Progenitor cell of endocrine pancreas (in vitro differentiated cells): ENCODE measurements at regions not wholly inside any gene's neighbourhood (a gene's known extent, or its start where the extent isn't known, plus 50 kb on each side); places are given as distances from the start of the nearest gene placed in this dataset.

Experiments
- DNase-seq: peaks from one replicate; pipeline ENCODE4 v3.0.0; 2021; ENCODE audit warnings: low spot score; ENCODE audit not compliant: unreplicated experiment
- H3K27ac Mint-ChIP-seq: 2 replicates; pipeline ENCODE4 v1.8.0; 2021; ENCODE audit warnings: mild to moderate bottlenecking, moderate library complexity, mixed read lengths
- H3K27me3 Mint-ChIP-seq: 2 replicates; pipeline ENCODE4 v1.8.0; 2021; ENCODE audit warnings: mixed read lengths
- H3K36me3 Mint-ChIP-seq: 2 replicates; pipeline ENCODE4 v1.8.0; 2022; ENCODE audit warnings: mixed read lengths; ENCODE audit not compliant: insufficient read depth
- H3K4me1 Mint-ChIP-seq: 2 replicates; pipeline ENCODE4 v1.8.0; 2021; ENCODE audit warnings: low read depth, mixed read lengths
- H3K4me3 Mint-ChIP-seq: 2 replicates; pipeline ENCODE4 v1.8.0; 2021; ENCODE audit warnings: low read depth, mild to moderate bottlenecking, moderate library complexity, mixed read lengths
- H3K9me3 Mint-ChIP-seq: 2 replicates; pipeline ENCODE4 v1.8.0; 2021; ENCODE audit warnings: low read depth, mixed read lengths
- CTCF ChIP-seq: fragments of 200-600 bp; sonication (generic); IDR thresholded peaks from one replicate; pipeline ENCODE4 v1.5.0; 2021; ENCODE audit warnings: antibody characterized with exemption, mild to moderate bottlenecking; ENCODE audit not compliant: unreplicated experiment

GRCh38 chr17:77792626-77793025 is 165.9 kb upstream of the TNRC6C start:
- DNase-seq, result no peak
- no peak overlapping the region for H3K27ac Mint-ChIP-seq
- H3K36me3 Mint-ChIP-seq, result no peaks in the 10 kb centered on the region
- no peaks in the 10 kb centered on the region for H3K9me3 Mint-ChIP-seq
- no peaks in the 10 kb centered on the region for H3K4me1 Mint-ChIP-seq
- H3K27me3 Mint-ChIP-seq, result peaks cover 41% of the 10 kb centered on the region
- no peak for TF ChIP-seq CTCF
- no peak overlapping the region for H3K4me3 Mint-ChIP-seq

GRCh38 chr17:77793146-77793970 is 165.1 kb upstream of the TNRC6C start:
- Mint-ChIP-seq H3K4me3 (no peak overlapping the region), H3K27ac (no peak overlapping the region), H3K4me1 (no peaks in the 10 kb centered on the region), H3K9me3 (no peaks in the 10 kb centered on the region), H3K27me3 (peaks cover 34% of the 10 kb centered on the region), H3K36me3 (no peaks in the 10 kb centered on the region)
- TF ChIP-seq CTCF, result no peak
- no peak for DNase-seq

DNA sequence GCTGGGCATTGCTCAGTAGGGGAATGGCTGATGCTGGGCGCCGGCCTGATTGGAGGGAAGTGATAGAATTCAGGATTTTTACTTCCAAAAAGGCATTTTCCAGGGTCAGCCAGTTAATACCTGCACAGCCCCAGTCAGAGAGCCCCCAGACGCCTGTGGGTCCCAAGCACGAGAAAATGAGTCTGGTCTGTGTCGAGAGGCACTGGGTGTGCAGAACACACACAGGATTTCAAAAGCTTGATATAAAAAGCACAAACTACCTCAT is 164.6 kb upstream of the TNRC6C start:
- Mint-ChIP-seq H3K36me3 (no peaks in the 10 kb centered on the region), H3K27ac (no peak overlapping the region), H3K4me1 (no peaks in the 10 kb centered on the region), H3K4me3 (no peak overlapping the region), H3K9me3 (no peaks in the 10 kb centered on the region), H3K27me3 (peaks cover 31% of the 10 kb centered on the region)
- DNase-seq, result no peak
- TF ChIP-seq CTCF, result no peak

DNA sequence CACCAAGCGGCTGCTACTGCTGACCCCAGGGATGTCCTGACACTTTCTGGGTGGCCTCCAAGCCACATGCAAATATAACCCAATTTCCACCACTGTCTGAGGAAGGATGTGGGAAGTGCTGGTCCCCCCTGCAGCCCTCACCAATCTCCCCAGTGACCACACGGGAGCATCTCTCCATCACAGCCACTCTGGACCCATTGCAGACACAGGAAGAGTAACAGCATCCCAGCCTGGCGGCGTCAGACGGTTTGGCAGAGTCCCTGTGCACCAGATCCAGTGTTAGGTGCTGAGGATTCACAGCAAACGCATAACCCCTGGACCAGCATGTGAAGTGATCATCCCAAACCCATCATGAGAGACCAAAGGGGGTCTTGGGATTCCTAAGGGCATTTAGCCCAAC is 163.7 kb upstream of the TNRC6C start:
- no peak overlapping the region for H3K27ac Mint-ChIP-seq
- no peaks in the 10 kb centered on the region for H3K36me3 Mint-ChIP-seq
- H3K4me3 Mint-ChIP-seq, result no peak overlapping the region
- DNase-seq, result no peak
- H3K4me1 Mint-ChIP-seq, result no peaks in the 10 kb centered on the region
- TF ChIP-seq CTCF, result no peak
- H3K9me3 Mint-ChIP-seq, result no peaks in the 10 kb centered on the region
- H3K27me3 Mint-ChIP-seq, result peaks cover 27% of the 10 kb centered on the region

DNA sequence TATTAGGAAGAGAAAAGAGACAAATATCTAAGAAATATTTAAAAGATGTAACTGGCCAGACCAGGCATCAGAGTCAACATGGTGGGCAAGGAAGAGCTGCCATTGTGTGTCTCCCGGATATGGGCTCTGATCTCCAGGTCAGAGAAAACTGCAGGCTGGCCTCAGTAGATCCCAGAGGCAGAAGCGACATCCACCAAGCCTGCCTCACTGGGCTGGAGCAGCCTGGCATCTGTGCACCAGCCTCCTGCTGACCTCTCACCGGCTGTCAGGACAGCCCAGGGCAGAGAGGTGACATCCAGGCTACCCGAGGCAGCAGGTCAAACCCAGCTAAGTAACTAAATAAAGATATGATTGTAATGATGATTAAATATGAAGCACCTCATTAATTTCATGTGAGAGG is 162.8 kb upstream of the TNRC6C start:
- Mint-ChIP-seq H3K36me3 (no peaks in the 10 kb centered on the region), H3K27ac (no peak overlapping the region), H3K27me3 (peaks cover 21% of the 10 kb centered on the region), H3K9me3 (no peaks in the 10 kb centered on the region), H3K4me1 (no peaks in the 10 kb centered on the region), H3K4me3 (no peak overlapping the region)
- DNase-seq, result no peak
- TF ChIP-seq CTCF, result no peak
